HG03558 (cell line): ENCODE measurements at regions not wholly inside any gene's neighbourhood (a gene's known extent, or its start where the extent isn't known, plus 50 kb on each side); places are given as distances from the start of the nearest gene placed in this dataset.
"Not testable (repeated sequence)": the region's sequence is repeated elsewhere in the genome, so short reads cannot be mapped to it uniquely, and the experiment has no call there.

Experiments
- ATAC-seq: cut with Tn5 transposase; IDR thresholded peaks from one replicate; pipeline ENCODE4 v1.9.1; 2021; ENCODE audit warnings: moderate number of reproducible peaks; ENCODE audit not compliant: unreplicated experiment; ENCODE audit errors: extremely low read depth

DNA sequence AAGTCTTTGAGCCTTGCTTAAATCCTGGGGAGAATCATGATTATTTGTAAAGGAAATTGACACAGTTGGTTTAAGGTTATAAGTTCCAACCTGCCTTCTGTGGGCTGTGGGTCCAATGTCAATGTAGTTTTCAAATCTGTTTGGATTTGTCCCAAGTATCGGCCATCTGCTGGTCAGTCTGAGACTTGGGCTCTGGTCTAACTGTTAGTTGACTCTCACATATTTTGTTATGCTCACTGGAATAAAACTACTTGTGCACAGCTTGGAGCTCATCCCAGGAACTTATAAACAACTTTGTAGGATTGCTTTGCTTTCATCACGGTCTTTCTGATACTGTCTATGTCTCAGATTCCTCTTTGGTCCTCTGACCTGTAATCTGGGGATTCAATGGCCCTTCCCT, 1026.2 kb upstream of the ZEB2 start:
- no peak for ATAC-seq

DNA sequence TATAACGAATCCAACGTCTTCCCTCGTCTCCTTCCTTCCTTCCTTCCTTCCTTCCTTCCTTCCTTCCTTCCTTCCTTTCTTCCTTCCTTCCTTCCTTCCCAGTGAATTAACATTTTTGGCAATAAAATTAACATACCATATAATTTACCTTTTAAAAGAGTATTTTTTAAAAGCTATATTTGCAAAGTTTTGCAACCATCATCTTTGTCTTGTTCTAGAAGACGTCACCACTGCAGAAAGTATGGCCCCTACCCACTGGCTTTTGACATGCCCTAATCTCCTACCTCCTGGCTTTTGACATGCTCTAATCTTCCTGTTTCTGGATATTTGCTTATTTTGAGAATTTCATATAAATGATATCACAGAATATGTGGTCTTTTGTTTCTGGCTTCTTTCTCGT, 1023.9 kb upstream of the ZEB2 start:
- no peak for ATAC-seq

DNA sequence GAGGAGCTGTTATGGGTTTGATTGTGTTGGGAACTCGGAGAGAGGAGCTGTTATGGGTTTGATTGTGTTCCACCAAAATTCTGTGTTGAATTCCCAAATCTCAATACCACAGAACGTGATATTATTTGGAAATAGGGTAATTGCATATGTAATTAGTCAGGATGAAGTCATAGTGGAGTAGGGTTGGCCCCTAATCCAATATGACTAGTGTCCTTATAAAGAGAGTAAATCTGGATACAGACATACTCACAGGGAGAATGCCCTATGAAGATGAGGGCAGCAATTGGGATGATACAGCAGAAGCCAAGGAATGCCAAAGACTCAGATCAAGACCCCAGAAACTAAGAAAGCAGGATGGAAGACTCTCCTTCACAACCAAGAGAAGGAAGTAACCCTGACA, 1023.2 kb upstream of the ZEB2 start:
- no peak for ATAC-seq

DNA sequence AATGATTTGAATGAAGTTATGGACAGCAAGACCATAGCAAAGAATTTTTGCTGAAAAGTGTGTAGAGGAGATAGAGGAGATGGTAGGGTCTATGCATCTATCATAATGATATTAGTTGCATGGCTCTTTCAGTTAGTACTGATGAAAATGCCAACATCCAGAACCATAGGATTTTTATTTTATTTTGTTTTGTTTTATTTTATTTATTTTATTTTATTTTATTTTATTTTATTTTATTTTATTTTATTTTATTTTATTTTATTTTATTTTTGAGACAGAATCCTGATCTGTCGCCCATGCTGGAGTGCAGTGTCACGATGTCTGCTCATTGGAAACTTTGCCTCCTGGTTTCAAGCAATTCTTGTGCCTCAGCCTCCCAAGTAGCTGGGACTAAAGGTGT, 1021.1 kb upstream of the ZEB2 start:
- no peak for ATAC-seq

DNA sequence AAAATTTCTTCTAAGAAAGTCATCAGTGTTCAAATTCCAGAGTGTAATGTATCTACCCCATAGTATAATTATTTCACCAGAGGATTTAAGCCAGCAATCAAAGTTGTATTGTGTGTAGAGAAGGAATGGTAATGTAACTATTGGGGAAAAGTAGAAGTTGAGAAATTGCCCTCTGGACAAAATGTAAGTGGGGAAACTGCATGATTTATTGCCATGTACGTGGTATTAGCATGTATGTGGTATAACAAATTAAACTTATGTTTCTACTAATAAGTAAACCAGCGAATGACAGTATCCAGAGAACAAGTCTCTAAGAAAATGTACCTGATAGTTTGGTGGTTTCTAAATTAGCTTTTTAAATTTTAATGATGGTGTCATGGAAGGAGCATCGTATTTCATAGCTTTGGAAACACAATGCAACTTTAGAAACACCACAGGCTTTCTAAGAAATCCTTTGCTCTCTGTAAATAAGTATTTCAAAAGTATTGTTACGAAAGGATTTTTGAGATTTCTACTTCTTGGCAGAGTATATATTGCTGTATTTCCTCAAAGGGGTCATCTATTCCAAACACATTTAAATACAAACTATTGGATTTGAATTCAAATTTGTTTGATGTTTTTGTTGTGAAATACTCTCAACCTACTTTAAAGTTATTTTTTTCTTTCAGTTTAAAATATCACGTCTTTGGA, 1018.9 kb upstream of the ZEB2 start:
- no peak for ATAC-seq

DNA sequence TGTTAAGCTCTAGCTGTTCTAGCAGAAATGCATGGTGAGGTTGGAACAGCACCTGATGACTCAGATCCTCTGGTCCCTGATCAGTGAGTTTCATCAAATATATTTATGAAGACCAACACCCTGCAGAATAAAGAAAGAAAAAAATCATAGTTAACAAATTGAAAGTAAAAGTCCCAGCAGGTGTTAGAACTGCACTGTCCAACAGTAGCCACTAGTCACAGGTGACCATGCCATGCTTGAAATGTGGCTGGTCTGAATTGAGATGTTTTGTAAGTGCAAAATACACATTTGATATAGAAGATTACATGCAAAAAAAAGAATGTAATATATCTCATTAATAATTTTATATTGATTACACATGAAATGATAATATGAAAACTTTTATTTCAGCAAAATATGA, 1010.7 kb upstream of the ZEB2 start:
- ATAC-seq = no peak

DNA sequence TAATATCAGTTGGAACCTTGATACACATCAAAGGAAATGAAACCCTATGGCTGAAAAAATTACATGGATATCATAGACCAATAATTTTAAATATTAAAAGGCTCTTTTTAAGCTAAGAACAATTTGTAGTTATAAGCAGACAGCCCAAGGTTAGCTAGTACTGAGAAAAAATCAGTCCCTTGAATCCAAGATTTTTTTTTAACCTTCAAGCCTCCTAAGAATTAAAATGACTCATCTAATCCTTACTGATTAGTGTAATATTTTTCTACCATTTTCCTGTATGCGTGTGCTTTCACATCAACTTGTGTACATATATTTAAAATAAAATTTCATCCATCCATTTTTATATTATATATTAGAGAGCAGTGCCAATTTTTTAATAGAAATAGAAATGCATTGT, 1004.9 kb upstream of the ZEB2 start:
- ATAC-seq = no peak

DNA sequence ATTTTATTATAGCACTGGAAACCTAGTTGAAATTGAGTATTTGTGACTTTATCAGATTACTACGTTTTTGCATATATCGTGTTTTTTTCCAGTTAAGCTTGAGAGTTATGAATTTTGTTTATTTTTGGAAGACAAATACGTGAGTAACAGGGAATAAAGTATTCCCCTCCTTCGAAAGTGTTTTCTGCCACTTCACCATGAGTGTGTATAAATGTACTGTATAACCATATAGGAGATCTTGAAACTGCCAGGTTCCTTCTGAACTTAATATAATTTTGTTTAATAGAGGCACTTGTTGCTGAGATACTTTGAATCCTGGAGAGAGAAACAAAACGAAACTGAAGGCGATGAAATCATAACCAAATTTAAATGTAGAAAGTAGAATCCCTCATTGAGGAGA, 1004.4 kb upstream of the ZEB2 start:
- no peak for ATAC-seq

DNA sequence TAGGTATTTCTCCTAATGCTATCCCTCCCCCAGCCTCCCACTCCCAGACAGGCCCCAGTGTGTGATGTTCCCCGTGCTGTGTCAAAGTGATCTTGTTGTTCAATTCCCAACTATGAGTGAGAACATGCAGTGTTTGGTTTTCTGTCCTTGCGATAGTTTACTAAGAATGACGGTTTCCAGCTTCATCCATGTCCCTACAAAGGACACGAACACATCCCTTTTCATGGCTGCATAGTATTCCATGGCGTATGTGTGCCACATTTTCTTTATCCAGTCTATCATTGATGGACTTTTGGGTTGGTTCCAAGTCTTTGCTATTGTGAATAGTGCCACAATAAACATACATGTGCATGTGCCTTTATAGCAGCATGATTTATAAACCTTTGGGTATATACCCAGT, 999.3 kb upstream of the ZEB2 start:
- not testable (repeated sequence) for ATAC-seq

DNA sequence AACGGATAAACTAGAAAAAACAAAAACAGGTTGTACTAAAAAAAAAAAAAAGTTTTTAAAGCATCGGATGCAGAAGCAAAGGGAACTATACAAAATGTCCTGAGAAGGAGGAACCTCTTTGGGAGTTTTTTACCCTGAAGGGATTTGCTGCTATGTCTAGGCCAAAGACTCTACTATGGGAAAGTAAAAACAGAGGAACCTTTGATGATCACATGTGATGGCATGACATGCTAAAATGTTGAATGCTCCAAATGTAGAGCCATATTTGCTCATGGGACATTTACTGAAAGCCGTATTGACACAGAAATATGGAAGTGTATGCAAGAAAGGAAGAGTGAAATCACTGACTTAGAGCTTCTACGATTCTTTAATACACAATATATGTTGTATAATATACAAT, 992.0 kb upstream of the ZEB2 start:
- ATAC-seq = no peak

DNA sequence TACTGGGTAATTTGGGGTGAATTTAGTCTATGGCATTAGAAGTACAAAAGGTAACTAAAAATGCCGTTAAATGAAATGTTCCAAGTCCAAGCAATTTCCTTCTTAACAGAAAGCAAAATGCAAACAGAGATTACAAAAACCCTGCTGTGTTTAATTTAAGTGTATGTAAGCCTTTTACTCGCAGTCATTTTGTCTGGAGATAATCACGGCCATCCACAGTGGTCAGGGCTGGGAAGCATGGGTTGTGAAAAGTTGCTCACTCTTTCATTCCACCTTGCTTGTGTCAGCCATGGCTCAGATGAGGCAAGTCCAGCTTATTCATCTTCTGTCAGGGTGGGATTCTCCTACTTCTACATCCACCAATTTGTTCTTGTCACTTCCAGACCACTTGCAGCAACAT, 983.6 kb upstream of the ZEB2 start:
- ATAC-seq = no peak

DNA sequence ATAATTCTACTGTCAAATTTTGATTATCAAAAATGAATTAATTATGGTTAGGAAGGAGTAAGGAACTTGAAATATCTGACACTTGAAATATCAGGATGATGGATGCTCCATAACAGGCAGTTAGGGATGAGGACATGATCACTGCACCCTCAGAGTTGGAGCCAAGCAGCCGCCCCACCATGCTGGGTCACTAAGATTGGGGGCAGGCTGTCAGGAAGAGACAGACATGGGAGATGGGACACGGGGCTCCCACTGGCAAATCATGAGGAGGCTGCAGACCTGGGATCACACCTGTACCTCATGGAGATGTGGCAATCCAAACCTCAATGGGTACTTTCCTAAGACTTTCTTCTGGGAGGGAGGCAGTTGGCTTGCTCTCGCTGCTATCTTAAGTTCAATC, 982.0 kb upstream of the ZEB2 start:
- ATAC-seq = no peak

DNA sequence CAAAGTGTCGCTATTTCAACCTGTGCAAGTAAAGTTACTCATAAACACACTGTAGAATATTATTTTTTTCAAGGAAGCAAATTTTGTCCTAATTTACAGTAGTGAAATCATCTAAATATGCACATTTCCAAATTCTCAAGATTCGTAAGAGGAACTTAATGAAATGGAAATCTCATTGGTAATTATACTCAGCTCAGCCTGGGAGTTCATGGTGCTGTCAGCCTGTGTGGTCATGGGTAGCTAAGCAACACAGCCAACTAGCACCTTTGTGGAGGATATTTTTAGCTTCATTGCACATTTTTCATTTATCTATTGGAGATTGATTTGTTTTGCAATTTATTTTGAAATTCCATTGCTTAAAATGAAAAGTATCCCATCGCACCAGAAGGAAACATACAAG, 975.7 kb upstream of the ZEB2 start:
- no peak for ATAC-seq

DNA sequence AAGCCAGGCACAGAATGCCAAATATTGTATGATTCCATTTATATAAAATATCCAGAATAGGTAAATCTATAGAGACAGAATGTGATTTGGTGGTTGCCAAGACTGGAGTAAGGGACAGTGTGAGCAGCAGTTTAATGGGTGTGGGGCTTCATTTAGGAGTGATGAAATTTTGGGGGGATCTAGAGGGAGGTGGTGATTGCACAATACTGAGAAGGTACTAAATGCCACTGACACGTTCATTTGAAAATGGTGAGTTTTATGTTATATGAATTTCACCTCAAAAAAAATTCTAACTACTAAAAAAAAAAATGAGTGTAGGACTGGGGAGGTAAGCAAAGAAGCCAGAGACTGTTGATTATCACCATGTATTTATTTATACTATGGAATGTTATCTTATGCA, 974.5 kb upstream of the ZEB2 start:
- no peak for ATAC-seq

DNA sequence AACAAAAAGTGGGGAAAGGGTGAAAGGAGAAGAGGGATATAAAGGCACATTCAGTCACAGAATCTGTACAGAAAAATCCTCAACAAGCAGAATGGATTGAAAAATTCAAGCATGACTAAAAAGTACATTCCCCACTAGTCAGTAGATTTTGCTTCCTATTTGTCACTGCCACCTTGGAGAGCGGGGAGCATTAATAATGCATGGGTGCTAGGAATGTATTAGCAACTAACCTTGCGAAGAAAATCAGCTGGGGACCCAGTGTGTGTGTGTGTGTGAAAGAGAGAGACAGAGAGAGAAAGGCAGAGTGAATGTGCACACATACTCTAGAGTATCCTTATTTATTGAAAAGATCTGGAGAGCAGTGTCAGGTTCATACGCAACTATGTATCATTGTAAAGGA, 968.7 kb upstream of the ZEB2 start:
- no peak for ATAC-seq

DNA sequence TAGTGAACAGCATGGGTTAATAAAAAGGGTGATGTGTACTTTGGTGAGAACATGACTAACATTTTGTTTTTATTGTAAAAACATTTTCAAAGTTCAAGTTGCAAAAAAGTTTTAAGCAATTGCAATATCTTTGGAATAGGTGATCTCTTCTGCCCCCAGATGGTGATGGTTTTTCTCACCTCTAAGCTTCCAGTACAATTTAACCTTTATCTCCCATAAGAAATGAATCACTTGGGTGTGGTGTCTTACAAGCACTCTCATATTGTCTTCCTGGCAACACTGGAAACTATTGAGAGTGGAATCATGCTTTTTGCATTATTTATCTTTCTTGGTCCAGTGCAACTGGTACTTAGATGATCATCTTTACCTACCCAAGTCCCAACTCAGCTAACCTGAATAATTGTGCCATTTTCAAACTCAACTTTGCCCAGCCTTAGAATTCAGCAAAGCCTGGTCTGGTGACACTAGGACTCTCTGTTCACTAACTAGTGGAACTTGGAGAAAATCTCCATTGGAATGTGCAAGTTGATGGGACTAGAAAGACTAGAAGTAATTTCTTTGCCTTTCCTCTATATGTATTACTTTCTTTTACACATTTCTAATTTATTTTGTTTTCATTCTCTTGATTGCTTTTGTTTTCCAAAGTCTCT, 964.7 kb upstream of the ZEB2 start:
- no peak for ATAC-seq

DNA sequence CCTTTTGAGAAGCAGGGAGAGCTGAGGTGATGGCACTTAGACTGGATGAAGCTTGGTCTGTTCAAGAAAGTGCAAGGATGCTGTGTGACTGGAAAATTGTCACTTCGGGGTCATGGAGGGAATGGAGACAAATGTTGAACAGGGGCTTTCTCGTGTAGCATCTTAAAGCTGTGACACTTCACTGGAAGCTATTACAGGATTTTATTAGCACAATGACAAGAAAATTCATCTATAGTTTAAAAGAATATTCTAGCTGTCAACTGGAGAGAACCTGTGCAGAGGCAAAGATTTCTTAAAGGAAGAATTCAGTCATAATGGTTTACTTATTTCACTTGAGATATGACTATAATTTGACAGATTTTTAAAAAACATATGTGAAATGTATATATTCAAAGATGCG, 963.9 kb upstream of the ZEB2 start:
- no peak for ATAC-seq

DNA sequence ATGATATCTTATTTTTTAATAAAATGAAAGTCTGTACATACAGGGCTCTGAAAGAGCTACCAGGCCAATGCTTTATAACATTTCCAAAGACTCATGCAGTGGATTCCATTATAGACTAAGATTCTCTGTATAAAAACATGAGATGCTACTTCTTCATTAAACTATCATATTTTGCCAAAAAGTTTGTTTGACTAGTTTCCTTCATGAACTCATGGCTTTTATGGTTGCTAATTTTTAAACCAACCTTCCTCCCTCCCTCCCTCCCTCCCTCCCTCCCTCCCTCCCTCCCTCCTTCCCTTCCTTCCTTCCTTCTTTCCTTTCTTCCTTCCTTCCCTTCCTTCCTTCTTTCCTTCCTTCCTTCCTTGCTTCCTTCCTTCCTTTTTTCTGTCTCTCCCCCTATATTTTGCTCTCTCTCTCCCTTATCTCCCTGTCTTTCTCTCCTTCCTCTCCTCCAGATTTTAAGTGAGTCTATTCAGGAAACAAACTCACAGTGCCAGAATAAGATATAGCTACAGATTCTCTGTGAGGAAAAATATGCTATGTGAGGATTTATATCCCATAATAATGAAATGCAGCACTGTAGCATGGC, 961.5 kb upstream of the ZEB2 start:
- ATAC-seq = no peak

DNA sequence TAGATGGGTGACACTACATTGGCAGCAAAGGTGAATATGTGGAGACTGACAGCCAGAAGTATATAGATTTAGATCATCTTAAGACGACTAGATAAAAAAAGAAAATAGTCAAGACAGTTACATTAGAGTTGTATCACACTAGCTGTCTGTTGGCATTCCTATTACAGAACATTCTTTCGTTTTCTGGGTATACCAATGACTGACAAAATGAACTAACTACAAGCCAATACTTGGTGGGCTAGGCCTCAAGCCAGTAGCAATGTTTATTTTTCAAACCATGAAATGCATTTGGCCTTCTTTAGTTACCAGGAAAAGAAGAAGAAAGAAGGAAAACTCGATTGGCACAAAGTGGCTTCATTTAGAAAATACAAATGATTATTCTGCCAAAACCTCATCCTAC, 944.9 kb upstream of the ZEB2 start:
- ATAC-seq = no peak

DNA sequence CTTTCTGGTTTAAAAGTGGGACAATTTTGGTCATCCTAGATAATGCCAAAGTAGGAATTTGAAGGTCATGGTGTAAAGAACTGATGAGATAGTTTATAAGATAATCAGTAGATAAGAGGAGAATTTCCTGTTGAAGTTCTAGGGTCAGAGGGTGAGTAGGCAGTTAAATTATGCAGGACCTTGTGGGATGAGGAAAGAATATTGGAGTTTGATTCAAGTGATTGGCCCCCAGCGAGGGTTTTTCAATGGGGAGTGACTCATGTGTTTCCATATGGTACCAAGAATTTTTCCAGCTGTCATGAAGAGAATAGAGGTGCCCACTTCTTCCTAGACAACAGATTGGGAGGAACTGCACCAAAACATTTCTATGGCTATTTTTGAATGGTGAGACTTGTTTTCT, 940.2 kb upstream of the ZEB2 start:
- no peak for ATAC-seq

DNA sequence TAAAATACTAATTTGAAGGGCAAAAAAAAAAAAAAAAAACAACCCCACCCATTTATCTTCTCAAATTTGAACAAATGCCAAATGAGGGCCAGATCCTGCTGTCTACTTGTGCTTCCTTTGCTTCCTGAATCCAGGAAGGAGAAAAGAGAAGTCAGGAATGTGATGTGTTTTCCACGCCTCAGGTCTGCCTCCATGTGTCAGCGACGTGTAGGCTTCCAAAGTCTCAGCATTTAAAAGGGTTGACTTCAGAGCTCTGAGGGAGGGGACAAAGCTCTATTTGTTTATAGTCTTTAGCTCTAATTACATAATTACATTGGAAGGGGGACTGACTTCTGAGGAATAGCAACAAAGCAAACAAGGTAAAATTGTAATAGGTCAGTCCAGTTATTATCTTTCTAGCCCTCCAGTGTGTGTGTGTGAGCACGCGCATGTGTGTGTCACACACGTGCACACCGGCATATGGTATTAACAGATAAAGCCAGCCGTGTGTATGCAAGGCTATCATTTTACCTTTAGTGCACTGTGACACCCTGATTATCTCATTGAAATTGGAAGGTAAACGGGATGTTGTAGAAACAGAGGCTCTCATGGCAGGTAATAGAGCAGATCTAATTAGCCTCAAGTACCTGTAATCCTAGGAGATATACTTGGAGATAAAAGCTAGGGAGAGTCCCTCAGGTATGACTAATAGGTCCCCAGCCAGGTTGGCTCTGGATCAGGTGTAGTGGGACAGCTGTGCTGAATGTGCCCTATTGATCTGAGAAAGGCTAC, 911.4 kb upstream of the ZEB2 start:
- no peak for ATAC-seq
